Stimulated activated CD4-positive, alpha-beta T cell treated with anti-CD3 and anti-CD28 coated beads, Interleukin-1b, Interleukin-23, amount 100 ng/mL, for 24 hours (primary cell): ENCODE measurements at regions not wholly inside any gene's neighbourhood (a gene's known extent, or its start where the extent isn't known, plus 50 kb on each side); places are given as distances from the start of the nearest gene placed in this dataset.

ENCODE experiments used
- DNase-seq, 4 experiments: peaks; one replicate each; pipeline ENCODE4 v3.0.0-alpha.2; 2020; ENCODE audit warnings: low read depth in 4 of 4, low spot score in 1 of 4

DNA sequence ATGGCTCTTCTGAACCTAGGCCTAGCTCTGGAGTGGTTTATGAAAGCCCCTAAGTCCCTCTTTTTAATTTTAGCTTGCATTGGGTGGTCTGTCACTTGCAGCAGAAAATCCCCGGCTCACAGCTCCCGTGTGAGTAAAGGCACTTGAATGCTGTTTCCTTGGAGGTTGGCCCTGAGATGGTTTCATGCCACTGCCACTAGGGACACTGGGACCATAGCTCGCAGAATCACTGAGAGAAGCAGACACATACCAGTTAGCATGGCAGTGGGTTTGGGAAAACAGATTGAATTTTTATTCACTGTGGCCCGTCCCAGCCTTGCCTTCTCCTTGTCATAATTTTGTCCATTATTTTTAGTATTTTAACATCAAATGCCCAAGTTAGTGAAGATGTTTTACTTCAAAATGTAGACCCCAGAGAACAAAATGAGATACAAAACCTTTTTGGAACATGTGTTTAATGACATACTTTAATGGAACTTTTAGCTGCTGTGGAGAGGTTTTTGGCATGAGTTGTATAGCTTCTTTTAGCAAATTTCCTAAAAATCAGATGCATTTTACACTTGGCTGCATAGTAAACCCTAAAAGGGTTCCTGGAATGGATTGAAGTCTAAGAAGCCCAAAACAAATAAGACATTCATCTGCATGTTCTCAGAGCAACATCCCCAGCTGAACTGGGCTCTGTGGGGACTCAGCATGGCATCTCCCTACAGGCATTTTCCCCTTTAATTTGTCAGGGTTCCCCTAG, 259.7 kb upstream of the PITRM1 start:
- no peak for DNase-seq

DNA sequence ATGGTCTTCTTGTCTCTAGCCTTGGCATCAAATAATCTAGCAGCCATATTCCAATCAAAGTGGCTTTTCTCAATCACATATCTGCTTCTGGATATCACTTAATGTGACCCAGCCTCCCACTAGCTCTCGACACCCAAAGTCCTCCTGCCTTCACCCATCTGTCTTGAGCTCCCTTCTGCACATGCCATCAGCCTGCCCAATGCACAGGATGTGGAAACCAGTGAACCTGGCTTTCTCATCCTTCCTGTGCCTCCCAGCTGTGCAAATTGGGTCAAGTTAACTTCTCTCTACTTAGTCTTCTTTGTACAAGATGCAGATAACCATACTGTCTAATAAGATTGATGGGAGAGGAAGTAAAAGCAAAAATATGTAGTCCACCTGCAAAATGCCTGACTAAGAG, 257.9 kb upstream of the PITRM1 start:
- no peak for DNase-seq

DNA sequence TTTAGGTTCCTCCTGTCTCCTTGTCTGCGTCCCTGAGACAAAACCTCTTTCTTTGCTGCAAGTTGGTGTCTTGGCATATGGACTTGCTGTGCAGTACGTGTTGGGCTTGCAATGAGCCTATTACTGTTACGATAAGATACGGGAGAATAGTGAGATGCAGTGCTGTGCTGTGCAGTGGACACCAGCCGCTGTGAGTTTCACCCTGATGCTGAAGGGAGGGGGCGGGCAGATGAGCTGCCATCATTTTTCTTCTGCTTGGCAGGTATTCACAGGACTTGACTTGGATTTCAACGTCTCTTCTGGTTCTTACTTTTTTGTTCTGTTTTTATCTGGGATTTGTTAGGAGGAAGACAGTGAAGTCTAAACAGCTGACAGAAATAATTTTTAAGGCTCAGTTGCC, 257.1 kb upstream of the PITRM1 start:
- DNase-seq = no peak

DNA sequence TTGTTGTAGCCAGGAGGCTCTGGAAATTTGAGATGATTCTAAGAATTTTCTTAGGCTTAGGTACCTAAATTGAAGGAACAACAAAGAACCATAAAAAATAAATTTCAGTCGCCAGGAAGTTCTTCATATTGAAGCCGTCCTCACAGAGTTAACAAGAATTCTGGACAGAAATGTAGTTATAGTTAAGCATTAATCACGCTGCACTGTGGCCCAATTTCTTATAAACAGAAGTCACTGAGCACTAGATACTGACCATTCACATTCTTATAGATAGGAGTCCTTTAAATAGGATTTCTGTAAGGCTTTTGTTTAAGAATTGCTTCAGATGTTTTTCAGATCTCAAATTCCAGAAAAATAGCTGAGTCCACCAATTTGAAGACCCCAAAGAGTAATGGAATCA, 256.2 kb upstream of the PITRM1 start:
- DNase-seq = no peak

DNA sequence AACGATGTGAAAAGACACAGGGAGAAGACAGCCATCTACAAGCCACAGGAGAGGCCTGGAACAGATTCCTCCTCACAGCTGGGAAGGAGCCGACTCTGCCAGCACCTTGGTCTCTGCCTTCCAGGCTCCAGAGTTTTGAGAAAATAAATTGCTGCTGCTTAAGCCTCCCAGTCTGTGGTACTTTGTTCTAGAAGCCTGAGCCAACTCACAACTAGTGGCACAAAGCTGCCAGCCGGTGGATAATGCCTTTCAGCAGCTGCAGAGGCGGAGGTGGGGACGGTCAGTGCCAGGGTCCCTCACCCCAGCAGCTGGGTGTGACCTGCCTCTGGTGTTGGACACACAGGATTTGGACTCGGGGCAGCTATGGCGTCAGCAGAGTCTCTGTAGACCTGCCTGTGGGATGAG, 255.4 kb upstream of the PITRM1 start:
- DNase-seq = no peak

DNA sequence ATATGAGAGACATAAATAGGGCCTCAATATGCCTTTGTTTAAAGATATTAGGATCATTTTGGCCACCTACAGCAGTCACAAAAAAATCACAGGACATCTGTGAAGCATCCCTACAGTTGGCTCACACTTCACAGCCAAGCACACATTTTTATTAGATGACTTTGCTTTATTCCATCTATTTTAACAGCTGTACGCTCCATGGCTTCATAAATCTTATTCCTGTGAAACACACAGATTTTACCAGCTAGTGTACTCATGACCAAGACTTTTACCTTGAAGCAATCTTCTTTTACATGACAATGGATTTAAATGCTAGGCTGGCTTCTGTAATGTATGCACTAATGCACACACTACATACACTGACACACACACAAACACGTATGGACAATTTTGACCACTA, 254.8 kb upstream of the PITRM1 start:
- DNase-seq = no peak

DNA sequence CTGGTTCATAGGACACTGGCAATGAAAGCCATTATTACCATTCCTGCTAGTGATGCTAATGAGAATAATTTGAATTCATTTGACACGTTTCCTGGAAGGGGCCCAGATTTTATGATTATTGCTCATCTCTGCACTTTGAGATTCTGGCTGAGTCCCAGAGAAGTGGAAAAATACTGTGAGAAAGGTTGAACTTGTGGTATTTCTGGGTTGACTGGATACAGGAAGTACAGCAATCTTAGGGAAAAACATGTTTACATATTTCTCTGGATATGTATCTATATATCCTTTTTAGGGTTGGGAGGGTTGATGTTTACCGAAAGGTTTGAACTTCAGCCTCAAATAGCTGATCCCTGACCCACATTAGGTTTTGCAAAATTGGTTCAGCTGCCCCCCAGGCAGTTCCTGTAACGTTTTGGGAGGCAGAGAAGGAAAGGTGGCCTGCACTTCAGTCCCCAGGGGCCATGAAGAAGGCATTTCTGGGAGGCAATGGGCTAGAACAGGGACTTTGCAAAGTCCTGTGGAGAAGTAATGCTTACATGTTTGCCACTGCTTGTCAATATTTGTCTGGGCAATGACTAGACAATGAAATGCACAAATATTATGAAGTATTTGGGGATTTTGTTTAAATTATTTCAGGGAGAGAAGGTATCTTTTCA, 253.7 kb upstream of the PITRM1 start:
- DNase-seq = no peak

DNA sequence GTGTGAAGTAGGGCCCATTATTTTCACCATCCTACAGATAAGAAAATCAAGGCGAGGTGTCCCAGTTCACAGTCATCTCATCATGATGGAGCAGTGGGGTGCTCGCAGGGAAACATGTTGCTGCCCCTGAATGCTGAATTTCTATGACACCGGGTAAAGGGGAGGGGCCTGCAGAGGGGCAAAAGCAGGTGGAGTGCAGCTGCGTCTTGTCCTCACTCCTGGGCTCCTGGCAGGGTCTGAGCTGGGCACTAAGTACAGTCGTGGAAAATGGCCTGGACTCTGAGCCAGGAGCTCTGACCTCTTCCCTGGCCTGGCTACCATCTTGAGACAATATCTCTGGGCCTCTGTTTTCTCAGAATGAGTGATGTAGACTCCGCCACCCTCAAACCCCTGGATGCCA, 253.1 kb upstream of the PITRM1 start:
- no peak for DNase-seq

DNA sequence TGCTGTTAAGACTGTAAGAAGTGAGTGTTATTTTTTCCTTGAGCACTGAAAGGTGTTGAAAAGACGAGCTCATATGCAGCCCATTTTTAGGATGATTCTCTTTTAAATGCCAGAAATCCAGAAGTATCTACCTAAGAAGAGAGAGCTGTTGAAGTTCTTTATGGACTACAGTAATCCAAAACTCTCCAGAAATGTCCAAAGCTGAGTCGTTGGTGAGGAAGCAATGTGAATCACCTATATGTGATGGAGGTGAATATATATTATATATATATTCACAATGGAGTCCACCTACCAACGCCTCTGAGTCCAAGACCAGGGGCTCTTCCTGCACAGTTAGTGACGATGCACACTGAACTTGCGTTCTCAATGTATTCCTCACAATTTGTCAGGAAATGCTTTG, 252.7 kb upstream of the PITRM1 start:
- no peak for DNase-seq

DNA sequence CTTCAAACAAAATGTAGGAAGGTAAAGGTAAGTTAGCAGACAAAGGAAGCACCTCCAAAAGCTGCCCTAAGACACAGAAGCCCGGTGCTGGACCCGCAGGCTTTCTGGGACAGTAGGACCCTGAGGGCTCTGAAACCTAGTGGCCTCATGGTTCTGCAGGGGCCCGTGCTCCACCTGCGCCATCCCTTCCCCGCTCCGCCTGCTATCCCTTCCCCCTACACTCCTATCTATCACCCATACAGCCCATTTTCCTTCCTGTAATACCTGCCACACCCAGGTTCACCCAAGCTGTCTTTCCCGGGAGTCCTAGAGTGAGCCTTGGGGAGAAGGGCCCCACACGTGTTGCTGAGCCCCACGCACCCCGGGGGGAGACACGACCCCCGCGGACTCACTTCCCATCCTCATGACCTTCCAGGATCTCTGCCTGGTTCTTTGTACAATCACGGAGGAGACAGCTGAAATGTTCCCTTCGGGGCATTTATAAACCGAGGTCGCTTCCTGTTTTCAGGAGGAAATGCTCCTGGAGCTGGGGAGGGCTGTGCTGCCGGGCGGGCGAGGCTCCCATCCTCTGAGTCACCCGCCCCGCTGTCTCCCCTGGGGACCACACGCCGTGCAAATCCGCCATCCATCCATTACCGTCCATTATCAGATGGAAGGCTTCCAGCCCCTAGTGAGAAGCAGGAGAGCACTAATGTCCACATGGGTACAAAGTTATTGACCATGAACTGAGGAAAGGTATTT, 251.7 kb upstream of the PITRM1 start:
- no peak for DNase-seq

DNA sequence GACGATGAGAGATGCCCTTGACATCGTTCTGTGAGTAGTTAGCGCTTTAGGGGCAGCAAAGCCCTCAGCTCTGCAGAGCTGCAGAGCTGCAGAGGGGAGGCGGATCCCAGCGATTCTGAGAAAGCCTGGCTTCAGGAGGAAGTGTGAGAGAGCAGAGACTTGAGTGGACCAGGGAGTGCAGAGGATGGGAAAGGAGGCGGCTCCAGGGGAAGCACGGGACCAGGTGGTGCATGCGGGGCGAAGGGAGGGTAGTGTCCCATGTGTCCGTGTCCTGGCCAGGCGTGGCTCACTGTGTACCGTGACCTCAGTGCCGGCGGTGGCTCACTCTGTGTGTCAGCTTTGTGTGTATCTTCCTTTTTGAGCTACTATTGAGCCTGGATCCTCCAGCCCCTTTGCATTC, 250.8 kb upstream of the PITRM1 start:
- no peak for DNase-seq

DNA sequence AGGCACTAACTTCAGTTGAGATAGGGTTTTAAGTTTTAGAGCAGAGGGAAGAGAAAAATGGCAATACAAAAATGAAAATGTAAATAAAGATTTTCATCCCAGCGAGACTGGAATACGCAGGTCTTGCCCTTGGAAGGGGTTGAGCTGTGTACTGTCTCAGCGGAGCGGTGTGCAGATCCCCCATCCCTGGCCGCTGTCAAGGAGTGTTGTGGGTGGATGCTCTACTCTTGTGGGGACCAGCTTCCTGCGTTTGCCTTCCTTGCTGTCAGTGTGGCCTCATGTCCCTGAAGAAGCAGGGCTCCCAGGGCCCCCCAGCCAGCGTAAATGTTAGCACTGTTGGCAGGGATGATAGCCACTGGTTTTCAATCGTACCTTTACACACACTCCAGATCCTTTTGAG, 249.7 kb upstream of the PITRM1 start:
- no peak for DNase-seq

DNA sequence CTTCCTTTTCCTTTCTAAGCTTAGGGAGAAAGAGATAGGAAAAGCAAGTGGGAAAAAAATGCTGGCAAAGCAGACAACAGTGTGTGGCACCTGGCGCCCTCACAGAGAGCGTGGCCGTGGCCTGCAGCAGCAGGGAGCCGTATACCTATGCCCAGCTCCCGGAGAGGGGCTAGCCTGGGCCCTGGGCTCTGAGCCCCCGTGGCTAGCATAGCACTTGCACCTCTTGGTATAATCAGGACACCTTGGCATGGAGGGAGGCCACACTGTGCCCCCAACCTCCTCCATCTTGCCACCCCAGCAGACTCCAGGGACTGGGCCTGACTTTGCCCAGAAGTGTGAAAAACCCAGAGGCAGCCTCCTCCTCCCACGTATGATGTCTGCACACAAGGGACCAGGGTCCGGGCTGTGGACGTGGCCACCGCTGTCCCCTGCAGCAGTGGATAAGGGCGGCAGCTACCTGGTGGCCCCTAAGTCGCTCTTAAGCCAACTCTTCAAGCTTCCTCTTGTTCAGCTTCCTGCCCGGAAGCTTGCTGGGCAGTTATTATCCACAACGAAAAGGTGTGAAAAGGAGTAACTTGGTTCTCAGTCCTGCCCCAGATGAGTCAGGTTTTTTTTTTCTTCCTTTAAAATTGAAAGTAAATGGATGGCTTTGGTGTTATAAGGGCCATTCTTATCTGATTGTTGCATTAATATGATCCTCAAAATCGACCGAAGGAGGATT, 249.1 kb upstream of the PITRM1 start:
- DNase-seq = no peak

DNA sequence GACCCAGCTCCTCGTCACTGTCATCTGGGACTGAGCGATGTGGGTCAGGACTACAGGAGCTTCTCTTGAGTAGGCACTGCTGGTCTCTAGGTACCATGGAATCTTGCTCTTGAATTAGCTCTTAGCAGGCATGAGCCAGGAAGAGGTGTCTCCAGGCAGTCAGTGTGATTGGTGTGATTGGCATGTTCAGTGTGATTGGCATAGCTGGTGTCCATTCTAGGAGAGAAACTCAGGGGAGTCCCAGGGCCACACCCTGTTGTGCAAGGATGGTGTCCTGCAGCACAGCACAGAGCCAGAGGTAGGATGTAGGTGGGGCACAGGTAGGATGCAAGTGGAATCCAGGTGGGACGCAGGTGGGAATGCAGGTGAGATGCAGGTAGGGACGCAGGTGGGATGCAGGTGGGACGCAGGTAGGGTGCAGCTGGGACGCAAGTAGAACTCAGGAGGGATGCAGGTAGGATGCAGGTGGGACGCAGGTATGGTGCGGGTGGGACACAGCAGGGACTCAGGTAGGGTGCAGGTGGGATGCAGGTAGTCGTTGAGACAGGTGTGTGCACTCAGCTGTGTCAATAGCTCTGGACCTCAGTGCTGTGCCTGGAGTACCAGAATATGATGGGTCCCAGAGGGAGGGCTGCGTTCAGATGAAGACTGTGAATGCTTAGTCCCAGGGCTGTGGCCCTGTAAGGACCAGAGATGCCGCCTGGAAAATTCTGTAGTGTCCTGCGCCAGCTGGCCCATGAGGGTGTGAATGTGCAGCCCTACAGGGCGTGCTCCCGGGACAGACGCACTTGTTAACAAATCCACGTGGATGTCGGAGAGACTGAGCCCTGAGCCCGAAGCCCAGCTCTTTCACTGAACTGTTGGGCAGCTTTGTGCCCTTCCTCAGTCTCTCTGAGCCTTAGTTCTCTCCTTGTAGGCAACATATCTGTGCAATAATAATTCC, 248.2 kb upstream of the PITRM1 start:
- no peak for DNase-seq

DNA sequence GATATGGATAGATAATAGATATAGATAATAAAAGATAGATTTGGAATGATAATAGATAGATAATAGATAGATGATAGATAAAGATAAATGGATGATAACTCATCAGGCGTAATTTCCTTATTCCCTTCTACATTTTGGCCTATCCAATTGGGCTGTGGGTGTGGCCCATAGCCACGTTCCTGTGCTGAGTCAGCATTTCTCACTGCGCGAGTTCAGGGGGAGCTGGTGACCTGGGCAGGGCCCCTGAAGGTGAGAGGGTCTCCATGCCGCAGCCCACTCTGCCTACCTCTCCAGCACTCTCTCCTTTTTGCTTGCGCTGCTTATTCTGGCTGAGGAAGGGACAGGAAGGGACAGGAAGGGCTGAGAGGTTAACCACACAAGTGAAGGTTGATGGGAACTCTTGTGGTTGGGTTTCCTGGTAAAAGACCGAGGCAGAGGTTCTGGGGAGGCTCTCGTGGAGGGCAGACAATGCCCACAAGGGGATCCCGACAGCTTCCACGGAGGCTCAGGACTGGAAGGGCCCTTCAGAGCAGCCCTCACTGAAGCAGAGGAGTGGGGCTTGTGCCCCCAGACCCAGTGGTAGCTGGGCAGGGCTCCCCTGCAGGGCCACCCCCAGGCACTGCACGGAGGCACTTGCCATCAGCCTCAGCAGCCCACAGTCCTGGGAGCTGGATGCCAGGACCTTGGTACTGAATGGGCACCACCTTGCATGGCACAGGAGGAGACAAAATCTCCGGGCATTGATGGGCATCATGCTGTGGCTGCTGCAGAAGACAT, 247.3 kb upstream of the PITRM1 start:
- no peak for DNase-seq

DNA sequence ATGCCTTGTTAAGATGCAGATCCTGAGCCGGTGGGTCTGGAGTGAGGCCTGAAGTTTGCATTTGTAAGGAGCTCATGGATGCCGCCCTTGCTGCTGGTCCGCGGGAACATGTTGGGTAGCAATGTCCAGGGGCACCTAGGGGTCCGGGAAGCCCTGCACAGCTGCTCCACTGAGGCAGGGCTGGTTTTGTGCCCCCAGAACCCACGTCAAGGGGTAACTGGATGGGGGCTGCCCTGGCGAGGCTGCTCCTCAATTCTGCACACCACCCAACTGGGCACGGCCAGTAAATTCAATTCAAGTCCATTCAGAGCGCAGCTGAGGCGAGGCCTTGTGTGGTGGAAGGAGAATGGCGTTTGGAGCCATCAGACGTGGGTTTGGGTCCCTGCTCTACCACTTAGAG, 246.3 kb upstream of the PITRM1 start:
- no peak for DNase-seq

DNA sequence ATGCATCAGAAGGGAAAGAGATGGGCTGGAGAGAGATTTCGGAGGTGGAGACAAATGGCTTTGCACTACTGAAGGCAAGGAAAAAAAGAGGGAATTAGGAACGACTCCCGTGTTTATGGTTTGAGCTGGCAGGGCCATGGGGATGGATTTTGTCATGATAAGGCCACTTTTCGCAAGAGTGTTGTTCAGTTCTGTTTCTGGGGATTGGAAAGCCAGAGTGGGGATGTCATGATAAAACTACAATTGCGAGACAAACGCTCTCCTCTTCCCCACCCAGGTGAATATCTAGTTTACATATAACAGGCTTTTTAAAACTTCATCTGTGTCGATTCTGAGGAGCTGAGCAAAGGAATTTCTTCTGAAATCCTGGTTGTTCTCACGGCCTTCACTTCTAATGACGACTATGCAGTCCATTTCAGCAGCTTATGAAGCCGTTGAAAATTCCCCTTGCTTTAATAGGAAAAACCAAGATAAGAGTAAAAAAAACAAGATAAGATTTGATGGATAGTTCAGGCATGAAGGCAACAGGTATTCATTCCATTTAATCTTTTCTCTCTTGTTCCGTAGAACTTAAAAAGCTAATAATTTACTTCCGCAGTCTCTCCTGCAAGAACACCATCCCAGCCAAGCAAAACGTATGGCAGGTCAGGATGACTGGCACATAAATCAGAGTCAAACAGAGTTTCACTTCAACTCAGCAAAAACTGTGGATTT, 245.6 kb upstream of the PITRM1 start:
- DNase-seq = no peak

DNA sequence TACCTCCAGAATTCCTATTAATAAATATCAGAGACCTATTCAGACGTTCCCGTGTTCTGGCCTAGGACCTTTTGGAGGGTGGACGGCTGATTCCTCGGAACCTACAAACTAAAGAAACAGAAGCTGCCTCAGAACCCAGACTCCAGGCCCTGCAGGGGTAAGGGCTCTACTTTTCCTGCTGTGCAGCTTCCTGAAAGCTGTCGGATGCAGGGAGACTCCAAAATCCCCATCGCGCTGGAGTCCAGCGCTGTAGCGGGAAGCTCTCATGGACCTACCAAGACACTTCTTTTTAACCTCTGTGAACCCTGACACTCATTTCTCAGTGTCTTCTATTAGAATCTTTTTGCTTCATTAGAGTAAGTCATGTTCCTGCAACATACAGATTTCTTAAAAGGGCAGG, 244.5 kb upstream of the PITRM1 start:
- DNase-seq = no peak

DNA sequence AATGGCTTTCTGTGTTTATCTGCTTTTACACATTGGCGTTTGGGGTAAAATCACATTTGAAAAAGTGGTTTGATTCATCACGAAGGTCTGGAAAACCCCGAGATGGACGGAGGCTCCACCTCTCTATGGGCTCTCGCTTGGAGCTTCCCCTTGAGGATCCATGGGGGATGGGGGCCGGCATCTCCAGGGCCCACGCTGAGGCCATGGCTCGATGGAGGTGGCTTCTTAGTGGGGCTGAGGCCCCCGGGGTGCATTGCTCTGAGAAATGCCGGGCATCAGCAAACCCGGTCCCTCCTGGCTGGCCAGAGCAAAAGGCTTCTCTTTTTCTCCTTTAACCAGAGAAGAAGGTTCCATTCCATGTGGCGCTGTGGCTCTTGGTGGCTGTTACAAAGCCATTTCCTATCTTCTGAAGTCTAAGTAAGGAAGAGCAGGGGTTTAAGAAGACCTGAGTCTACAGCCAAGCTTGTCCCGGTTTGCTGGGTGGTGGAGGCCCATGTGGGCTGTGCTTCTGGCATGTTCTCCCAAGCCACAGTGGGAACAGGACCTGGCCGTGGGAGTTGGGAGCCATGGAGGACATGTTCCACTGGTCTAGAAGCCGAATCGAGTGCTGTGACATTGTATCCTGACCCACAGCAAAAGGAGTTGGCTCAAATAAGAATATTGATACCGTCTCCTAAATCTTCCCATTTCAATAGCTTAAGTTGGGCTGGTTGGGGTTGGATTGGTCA, 243.5 kb upstream of the PITRM1 start:
- no peak for DNase-seq
